Myocyte (in vitro differentiated cells): ENCODE measurements at regions not wholly inside any gene's neighbourhood (a gene's known extent, or its start where the extent isn't known, plus 50 kb on each side); places are given as distances from the start of the nearest gene placed in this dataset.
"Not testable (repeated sequence)": the region's sequence is repeated elsewhere in the genome, so short reads cannot be mapped to it uniquely, and the experiment has no call there.

Source experiments
- DNase-seq: peaks from one replicate; pipeline ENCODE4 v3.0.0-alpha.2; 2012; ENCODE audit warnings: low read depth

- DNase-seq: no peak
Measured at GRCh38 chr5:12177225-12177624, 273.0 kb upstream of the CTNND2 start.

GRCh38 chr5:12175914-12176585, 271.8 kb upstream of the CTNND2 start:
- no peak for DNase-seq

- no peak for DNase-seq
Measured at GRCh38 chr5:12174734-12175133, 270.5 kb upstream of the CTNND2 start.

- no peak for DNase-seq
Measured at GRCh38 chr5:12169536-12169935, 265.3 kb upstream of the CTNND2 start.

GRCh38 chr5:12162863-12163262, 258.6 kb upstream of the CTNND2 start:
- DNase-seq: no peak

GRCh38 chr5:12147513-12147912, 243.3 kb upstream of the CTNND2 start:
- DNase-seq: no peak

- no peak for DNase-seq
Measured at GRCh38 chr5:12141496-12141895, 237.2 kb upstream of the CTNND2 start.

GRCh38 chr5:12133520-12133919, 229.3 kb upstream of the CTNND2 start:
- no peak for DNase-seq

- not testable (repeated sequence) for DNase-seq
Measured at GRCh38 chr5:12131020-12131419, 226.8 kb upstream of the CTNND2 start.

GRCh38 chr5:12125895-12126294, 221.6 kb upstream of the CTNND2 start:
- no peak for DNase-seq

GRCh38 chr5:12119657-12120056, 215.4 kb upstream of the CTNND2 start:
- DNase-seq: no peak

- DNase-seq: no peak
Measured at GRCh38 chr5:12114075-12114474, 209.8 kb upstream of the CTNND2 start.

GRCh38 chr5:12113062-12113461, 208.8 kb upstream of the CTNND2 start:
- no peak for DNase-seq

GRCh38 chr5:12111261-12111660, 207.0 kb upstream of the CTNND2 start:
- DNase-seq: no peak

GRCh38 chr5:12110629-12111028, 206.4 kb upstream of the CTNND2 start:
- DNase-seq: no peak

- no peak for DNase-seq
Measured at GRCh38 chr5:12109075-12109688, 204.9 kb upstream of the CTNND2 start.

- no peak for DNase-seq
Measured at GRCh38 chr5:12102151-12102550, 197.9 kb upstream of the CTNND2 start.

GRCh38 chr5:12100542-12100941, 196.3 kb upstream of the CTNND2 start:
- DNase-seq: no peak

GRCh38 chr5:12099296-12099695, 195.1 kb upstream of the CTNND2 start:
- DNase-seq: no peak

GRCh38 chr5:12095808-12096281, 191.6 kb upstream of the CTNND2 start:
- no peak for DNase-seq

GRCh38 chr5:12093586-12093985, 189.3 kb upstream of the CTNND2 start:
- no peak for DNase-seq

- no peak for DNase-seq
Measured at GRCh38 chr5:12080761-12081160, 176.5 kb upstream of the CTNND2 start.

GRCh38 chr5:12078286-12078685, 174.0 kb upstream of the CTNND2 start:
- not testable (repeated sequence) for DNase-seq
